Inflammatory macrophage treated with lipopolysaccharide for 4 hours (primary cell): ENCODE measurements at regions not wholly inside any gene's neighbourhood (a gene's known extent, or its start where the extent isn't known, plus 50 kb on each side); places are given as distances from the start of the nearest gene placed in this dataset.

Source experiments
- DNase-seq: peaks from one replicate; pipeline ENCODE4 v3.0.0-alpha.2; 2020

DNA sequence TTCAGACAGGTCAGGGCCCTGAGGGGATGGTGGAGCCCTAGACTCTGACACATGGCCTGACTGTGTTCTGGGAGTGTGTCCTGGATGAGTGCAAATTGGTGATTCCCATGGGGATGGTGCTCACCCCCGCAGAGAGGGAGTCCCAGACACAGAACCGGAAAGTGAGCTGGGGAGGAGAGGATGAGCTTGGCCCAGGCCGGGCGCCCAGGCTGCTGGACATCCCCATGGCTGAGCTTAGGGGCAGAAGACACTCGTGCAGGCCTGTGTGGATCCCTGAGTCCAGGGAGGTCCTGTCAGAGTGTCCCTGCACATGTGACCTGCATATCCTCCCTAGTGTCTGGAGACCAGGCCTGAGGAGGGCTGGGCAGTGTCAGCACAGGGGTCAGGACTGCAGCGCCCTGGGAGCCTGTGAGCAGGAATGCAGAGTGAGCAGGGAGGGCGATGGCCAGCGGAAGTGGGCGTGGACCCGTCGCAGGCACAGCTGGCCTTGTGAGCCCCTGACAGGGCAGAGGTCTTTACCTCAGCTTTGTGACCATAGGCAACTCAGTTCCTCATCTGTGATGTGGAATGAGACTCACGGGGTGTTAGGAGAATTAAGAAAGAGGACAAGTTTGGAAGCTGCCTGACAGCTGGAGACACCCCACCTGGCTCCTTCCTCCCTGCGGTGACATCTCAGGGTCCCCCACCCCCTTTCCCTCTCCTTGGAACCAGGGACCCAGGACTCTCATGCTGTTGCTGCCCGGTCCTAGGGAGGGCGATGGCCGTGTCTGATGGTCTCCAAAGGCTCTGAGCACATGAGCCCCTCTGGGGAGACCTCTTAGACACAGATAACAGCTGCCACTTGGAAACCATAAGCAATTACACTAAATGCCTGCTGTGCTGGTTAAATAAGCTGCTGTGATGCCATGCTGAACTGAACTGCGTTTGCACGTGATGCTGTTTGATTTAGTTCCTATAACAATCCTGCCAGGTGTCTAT, 62.6 kb upstream of the HS6ST1 start:
- DNase-seq = no peak

DNA sequence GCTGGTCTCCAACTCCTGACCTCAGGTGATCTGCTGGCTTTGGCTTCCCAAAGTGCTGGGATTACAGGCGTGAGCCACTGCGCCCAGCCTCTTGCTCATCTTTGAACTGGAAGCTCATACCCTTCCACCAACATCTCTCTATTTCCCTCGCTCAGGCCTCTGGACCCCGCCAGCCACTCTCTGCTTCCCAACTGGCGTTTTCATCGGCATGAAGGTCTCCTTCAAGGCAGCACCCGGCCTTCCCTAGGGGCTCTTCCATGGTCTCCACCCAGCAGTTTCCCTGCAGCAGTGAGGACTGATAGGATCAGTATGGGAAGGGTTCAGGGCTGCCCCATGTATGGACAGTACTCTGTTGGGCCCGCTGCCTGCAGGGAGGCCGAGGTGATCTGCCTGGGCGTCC, 65.8 kb upstream of the HS6ST1 start:
- no peak for DNase-seq

DNA sequence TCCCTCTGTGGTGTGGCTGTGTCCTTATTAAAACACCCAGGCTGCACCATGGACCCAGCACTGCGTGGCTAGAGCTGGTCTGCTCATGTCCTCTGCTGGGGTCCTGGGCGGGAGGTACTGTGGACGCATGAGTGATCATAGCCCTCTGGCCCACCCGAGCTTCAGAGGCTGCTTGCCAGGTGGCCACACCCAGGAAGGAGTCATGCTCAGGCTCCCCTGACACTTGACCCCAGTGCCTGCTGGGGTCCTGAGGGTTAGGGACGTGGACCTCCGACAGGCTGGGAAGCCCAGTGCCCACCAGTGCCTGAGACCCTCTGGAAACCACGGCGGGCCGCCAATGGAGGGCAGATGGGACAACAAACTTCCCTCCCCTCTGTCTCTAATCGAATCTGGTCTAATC, 66.3 kb upstream of the HS6ST1 start:
- no peak for DNase-seq

DNA sequence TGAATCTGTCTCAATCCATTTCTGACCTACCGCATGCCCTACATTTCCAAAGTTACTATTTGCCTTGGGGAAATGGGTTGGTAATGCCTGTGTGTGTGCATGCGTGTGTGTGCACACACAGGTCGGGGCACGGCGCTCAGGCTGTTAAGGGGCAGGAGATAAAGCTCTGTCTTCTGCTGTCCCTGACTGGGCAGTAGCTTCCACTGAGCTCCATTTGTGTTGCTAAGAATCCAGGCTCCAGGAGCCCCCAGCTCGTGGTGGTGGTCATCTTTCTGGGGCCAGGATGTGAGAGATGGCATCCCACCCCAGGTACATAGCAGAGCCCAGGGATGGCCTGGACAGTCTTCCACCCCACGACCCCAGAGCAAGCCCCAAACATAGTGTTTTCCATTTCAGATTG, 66.7 kb upstream of the HS6ST1 start:
- no peak for DNase-seq

DNA sequence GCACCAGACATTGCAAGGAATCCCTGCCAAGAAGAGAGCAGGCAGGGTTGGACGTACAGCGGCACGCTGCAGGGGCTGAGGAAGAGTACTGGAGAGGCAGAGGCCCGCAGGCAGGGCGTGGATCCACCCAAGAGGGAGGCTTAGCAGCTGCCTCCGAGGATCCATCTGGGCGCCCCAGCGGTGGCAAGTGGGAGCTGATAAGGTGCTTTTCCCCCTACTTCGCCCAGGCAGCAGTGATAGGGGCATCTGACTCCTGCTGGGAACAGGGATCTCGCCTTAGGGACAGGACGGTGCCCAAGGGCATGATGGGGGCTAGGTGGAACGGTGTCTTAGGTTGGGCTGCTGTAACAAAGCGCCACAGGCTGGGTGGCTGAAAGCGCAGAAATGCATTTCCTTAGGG, 67.4 kb upstream of the HS6ST1 start:
- no peak for DNase-seq

DNA sequence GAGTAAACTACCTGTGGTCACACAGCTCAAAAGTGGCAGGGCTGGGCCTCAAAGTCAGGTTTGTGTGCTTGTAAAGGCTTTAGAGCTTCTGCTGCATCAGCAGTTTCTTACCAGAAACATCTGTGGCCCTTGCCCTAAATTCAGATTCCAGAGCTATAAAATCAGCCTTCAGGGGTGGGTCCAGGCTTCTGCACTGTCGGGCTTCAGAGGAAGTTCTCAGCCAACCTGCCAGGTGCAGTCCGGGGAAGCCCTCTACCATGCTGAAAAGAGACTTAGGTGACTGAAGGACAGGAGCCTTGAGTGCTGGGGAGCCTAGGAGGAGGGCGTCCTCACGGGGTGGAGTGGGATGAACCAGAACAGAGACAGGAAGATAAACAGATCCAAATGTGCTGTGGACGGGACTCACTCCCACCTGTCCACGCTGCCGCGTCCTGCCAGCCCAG, 69.9 kb upstream of the HS6ST1 start:
- no peak for DNase-seq

DNA sequence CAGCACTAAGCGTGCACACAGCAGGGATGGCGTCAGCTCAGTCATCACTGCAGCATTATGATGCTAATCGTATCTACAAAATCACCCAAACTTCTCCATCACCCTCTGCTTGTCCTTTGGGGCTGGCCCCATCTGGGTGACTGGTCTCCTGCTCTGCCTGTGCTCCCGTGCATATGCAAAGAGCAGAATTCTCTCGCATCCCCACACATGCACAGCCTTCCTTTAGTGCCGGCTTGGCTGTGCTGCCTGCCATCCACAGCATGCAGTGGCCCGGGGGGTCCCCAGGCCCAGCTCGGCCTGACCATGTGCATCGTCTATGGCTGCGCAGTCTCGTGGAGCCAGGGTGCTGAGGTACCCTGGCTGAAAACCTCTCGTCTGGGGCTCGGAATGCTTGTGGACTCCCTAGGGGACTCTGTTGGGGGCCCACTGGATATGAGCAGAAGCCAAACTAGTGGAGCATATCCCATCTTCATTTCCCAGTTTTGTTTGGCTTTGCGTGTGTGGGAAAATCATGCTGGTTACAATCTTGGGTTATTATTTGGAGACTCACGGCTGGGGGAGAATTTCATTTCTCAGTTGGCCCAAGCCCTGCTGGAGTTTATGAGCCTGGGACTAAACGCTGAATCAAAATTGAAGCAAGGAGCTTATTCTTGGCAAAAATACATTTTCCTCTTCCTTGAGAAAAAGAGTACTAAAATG, 70.9 kb upstream of the HS6ST1 start:
- no peak for DNase-seq

DNA sequence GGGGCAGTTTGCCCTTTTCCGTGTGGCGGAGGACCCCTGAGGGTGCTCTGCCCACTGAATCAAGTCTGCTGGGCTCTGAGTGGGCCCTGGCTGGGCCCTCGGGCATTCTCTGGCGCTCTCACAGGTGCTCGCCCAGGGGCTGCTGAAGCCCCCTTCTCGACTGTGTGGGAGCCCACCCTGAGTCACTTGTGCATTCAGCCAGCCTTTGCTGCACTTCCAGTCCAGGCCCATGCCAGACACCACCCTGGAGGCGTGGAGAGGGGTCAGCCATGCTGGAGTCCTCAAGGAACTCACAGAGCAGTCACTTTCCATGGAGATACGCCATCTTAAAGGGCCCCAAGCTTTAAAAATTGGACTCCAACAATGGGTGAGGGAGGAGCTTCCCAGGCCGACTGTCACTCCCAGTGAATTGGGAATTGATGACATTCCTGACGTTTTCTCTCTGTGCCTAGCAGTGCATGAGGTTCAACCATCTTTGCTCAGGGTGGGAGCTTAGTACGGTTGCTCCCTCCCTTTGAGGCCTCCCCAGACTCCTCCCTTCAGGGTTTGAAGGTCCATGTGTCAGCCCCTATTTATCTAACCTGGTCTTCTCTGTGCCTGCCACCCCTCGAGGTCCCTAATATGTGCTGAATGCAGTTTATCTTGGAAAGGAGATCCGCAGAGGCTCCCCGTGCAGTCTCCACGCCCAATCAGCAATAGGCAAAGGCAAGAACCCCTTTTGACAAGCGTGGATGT, 71.8 kb upstream of the HS6ST1 start:
- DNase-seq = no peak

DNA sequence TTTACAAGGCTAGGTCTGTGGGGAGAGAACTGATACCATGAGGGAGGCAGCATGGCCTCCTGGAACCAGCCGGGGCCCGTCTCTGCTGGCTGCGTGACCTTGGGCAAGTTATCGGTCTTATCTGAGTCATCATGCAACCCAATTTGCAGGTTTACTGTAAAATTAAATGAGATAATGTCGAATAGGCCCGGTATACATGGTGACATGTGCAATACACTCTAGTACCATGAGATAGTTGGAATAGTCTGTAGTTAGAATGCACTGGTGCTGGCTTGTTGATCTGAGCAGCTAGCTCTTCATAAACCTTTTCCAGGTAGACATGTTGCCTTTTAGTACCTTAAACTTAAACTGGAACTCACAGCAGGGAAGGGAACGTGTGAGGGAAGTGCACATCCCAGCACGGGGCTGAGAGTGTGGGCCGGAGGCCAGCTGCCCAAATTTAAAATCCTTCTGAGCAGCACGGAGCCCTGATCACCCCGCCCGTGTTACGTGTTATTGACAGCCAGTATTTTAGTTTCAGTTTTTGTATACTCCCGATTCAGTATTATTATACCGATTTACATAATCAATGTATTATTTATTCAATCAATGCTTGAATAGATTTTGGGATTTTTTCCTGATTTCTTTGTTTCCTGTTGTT, 72.4 kb upstream of the HS6ST1 start:
- DNase-seq = no peak

DNA sequence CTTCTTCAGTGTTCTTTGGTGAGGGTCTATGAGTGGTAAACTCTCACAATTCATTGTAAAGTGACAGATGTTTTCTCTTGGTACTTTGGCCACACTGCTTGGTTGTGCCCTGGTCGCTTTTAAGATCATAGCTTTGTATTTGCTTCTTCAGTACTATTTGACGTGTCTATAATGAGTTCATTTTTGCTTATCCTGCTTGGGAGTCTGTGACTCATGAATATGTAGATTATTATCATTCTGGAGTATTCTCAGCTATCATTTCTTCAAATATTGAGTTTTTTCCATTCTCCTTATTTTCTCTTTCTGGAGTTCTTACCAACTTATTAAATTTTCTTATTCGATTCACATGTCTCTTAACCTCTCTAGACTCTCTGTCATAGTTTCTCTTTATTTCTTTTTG, 73.0 kb upstream of the HS6ST1 start:
- no peak for DNase-seq

DNA sequence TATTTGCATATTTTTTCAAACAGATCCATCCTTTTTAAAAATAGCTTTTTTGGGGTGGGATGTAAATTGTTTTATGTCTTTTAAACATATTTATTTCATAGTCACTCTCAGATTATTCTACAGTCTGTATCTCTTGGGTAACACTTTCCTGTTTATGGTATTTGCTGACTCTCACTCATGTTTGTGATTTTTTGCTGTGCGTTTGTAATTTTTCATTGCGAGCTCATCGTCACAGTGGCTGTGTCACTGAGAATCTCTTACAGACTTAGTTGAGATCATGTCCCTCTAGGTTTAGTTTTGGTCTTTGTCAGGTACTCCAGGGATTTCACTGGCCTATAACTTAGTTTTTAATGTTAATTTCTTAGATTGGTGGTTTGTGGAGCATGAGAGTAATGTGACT, 73.5 kb upstream of the HS6ST1 start:
- no peak for DNase-seq

DNA sequence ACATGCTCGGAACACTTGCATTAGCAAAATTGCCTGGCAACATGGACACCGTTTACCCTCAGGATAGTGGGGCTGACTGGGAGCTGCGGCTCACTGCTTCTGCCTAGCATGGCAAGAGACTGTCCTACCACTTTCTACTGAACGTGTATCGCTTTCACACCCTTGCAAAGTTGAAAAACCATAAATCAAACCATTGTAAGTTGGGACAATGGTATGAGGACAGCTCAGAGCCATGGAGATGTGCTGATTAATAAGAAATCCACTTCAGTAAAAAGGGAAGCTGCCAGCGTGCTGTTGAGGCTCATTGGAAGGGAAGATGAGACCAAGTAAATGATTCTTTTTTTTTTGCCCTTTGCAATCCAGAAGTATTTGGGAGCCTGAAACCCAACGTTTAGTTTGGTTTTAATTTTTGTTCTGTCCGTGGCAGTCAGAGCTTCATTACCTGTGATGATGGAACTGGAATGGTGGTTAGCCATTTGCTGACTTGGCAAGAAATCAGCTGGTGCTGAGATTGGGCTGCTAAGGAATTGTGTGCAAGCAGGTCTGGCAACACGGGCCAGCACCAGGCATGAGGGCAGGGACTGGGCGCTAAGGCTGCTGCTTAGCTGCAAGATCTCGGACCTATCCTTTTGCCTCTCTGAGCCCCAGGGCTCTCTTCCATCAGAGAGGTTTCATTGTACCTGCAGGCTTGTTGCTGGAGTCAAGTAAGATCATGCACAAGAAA, 75.5 kb upstream of the HS6ST1 start:
- no peak for DNase-seq

DNA sequence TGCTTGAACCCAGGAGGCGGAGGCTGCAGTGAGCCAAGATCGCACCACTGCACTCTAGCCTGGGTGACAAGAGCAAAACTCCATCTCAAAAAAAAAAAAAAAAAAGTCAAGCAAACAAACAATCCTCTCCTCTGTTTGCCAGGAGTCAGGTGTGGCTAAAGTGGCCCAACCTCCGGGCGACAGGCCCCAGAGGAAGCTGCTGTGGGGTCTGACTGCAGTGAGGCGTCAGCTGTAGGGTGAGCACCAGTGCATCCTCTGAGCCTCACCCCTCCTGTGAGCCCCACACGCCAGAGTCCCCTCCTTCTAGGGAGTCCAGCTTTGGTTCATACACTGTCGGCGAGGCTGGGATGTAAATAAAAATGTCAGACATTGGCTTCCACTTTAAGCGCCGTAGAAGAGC, 76.5 kb upstream of the HS6ST1 start:
- no peak for DNase-seq

DNA sequence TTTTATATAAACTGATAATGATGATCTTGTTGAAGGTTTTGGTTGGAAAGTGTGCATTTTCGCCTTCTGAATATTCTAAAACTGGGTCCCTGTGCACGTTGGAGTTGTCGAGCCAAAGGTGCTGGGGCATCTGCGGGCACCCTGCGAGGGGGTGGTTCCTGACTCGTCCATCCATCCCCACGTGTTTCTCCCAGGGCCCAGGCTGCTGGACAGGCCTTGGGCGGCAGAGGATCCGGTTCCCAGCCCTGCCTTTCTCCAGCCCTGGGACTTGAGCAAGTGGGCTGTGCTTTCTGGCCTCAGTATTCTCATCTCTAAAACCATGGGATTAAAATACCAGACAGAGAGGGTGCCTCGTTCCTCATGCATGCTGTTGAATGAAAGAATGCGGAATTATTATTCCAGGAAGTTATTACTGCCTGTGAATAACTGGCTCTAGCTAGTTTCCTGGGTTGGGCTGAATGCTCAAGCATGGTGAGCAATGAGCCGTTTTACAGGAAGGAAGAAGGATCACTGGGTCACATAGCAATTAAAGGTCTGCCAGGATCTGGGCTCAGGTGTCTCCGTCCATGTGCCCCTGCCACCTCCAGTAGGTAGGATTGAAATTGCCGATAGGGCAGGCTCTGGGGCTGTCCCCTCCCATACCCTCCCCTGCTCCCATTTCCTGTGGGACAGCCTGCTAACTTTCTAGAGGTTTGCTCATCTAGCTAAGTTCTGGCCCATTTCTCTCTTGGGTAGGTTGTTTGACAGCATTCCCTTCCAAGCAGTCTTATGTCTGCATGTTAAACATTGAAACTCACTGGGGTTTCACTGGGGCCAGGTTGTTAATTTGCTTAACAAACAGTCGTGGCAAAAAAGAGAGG, 77.2 kb upstream of the HS6ST1 start:
- no peak for DNase-seq

DNA sequence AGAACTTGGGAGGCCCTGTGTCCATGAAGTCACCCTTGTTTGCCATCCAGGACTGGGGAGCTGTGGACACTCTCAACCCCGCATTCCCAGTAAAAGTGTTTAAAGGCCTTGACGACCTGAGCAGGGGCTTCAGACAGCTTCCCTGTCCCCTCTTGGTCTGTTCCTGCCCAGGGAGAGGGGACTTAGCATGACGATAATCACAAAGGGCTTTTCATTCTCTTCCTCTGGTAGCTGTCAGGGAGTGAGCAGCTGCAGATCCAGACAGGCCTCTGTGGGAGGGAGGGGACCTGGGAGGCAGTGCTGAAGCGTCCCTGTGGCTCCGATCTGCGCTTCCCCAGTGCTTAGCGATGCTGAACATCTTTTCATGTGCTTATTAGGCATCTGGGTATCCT, 77.8 kb upstream of the HS6ST1 start:
- DNase-seq = no peak

DNA sequence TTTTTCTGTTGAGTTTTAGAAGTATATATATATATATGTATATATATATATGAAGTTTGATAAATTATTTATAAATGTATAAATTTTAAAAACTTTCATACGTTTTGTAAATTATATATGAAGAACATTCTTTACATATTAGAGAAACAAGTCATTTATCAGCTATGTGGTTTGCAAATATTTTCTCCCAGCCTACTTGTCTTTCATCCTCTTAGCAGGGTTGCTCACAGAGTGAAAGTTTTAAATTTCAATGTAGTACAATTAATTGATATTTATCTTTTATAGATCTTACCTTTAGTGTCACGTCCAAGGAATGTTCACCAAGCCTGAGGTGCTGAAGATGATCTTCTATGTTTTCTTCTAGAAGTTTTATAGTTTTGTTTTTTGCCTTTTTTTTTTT, 78.3 kb upstream of the HS6ST1 start:
- DNase-seq = no peak

DNA sequence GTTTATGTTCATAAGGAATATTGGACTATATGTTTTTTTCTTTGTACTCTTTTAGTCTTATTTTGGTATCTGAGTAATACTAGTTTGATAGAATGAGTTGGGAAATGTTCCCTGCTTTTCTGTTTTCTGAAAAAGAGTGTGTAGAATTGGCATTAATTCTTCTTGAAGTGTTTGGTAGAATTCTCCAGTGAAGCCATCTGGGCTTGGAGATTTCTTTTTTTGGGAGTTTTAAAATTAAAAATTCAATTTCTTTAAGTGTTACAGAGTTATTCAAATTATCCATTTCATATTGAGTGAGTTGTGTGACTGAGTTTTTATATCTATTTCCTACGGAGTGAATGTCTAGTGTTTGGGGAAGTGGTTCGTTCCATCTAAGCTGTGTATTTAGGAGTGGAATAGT, 80.6 kb upstream of the HS6ST1 start:
- DNase-seq = no peak

DNA sequence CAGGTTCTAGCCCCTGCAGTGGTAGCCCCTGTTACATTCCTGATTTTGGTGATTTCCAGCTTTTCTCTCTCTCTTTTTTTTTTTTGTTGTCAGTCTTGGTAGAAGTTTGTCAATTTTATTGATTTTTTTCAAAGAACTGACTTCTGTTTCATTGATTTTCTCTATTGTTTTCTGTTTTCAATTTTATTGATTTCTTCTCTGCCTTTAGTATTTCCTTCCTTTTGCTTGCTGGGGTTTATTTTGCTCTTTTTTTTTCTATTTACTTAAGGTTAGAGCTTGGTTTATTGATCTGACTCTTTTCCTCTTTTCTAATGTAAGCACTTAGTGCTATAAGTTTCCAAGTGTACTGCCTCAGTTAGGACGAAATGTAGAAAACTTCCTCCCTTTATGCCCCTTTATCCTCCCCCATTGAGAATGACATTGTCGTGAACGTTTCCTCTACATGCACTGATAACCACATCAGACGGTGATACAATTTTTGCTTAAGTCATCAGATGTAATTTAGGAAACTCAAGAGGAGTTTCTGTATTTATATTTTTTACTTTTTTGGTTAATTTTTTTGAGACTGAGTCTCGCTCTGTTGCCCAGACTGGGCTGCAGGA, 81.1 kb upstream of the HS6ST1 start:
- DNase-seq = no peak

DNA sequence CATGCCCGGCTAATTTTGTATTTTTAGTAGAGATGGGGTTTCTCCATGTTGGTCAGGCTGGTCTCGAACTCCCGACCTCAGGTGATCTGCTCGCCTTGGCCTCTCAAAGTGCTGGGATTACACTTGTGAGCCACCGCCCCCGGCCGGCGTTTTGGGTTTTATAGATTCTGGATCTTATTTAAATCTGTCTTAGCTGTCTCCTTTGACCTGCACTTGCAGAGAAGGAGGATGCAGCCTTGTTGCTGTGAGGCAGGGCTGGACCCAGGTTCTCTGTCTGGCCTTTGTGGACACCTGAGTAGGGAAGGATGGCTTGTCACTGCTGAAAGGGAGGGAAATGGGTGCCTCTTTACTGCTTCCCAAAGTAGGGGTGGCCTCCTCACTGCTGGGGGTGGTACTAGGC, 83.0 kb upstream of the HS6ST1 start:
- no peak for DNase-seq

DNA sequence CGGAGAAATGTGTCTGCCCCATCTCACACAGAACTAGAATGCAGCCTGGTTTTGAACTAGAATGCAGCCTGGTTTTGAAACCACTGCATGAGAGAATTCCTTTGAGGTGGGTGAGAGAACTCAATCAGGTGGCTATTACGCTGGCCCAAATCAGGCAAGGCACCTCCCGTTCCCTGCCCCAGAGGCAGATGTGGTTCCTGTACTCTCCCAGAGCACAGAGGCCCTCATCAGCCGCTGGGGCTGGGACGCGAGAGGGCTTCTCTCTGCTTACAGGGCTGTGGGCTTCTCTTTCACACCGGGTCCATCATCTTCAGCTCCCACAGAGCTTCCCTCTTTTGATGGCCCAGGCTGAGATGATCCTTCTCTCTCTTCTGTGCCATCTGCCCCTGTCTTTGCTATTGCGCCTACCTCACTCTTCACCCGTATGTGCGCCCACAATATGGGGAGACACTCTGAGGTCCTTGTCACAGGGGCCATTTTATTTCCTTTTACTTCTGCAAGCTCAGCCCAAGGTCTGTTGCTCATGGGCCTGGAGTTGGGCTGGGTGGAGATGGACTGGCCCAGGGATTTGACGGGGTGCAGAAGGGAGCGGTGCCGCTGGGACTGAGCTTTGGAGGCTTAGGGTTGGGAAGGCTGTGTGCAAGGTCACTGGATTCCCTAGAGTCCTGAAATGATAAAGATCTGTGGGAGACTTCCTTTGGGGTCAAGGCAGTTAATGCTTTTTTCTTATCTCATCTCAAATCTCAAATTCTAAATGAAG, 84.4 kb upstream of the HS6ST1 start:
- no peak for DNase-seq
